Stimulated activated CD4-positive, alpha-beta T cell treated with anti-CD3 and anti-CD28 coated beads, Interleukin-15, amount 100 ng/mL, for 24 hours (primary cell): ENCODE measurements at regions not wholly inside any gene's neighbourhood (a gene's known extent, or its start where the extent isn't known, plus 50 kb on each side); places are given as distances from the start of the nearest gene placed in this dataset.
"Not testable (repeated sequence)": the region's sequence is repeated elsewhere in the genome, so short reads cannot be mapped to it uniquely, and the experiment has no call there.

Source experiments
- DNase-seq: peaks from one replicate; pipeline ENCODE4 v3.0.0-alpha.2; 2020

GRCh38 chr5:1961952-1962595 is 79.3 kb upstream of the IRX4 start:
- no peak for DNase-seq

DNA sequence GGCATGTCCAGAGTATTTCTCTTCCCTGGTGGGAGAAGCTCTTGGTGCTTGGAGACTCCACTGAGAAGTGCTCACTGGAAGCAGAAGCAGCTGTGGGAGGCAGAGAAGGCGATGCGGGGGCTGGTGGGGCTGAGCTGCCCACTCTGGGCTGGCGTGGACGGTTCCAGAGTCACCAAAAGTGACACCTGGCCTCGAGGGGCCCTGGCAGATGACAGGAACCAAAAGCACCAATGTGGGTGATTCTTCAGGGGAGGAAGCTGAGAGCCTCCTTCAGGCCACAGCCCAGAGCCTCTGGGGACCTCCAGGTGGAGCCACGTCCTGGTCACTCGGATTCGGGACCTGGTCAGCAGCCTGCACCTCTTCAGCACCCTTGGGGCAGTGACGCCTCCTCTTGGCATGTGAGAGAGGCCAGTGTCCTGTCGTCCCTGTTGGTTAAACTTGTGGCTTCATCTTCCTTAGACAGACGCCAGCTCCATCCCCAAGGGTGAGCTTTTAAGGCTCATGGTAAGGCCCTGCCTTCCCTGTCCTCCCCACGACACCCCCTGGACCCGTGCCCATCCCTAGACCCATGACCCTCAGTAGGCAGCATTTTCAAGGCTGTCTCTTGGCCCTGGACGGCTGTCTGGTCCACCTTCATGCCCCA is 78.7 kb upstream of the IRX4 start:
- no peak for DNase-seq

DNA sequence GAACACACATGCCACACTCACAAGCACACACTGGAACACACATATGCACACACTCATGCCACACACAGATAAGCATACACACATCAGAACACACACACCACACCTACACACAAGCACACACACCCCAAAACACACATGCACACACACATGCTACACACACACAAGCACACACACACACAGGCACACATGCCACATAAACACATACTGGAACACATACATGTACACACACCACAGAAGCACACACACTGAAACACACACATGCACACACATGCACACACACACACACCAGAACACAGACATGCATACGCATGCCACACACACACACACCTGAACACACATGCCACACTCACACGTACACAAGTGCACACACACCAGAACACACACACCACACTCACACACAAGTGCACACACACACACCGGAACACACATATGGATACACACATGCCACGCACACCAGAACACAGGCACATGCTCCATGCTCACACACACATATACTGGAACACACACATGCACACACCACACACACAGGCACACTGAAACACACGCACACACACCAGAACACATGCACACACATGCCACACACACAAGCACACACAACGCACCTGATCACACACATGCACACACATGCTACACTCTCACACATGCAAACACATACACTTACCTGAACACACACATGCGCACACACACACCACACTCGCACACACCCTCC is 78.0 kb upstream of the IRX4 start:
- no peak for DNase-seq

DNA sequence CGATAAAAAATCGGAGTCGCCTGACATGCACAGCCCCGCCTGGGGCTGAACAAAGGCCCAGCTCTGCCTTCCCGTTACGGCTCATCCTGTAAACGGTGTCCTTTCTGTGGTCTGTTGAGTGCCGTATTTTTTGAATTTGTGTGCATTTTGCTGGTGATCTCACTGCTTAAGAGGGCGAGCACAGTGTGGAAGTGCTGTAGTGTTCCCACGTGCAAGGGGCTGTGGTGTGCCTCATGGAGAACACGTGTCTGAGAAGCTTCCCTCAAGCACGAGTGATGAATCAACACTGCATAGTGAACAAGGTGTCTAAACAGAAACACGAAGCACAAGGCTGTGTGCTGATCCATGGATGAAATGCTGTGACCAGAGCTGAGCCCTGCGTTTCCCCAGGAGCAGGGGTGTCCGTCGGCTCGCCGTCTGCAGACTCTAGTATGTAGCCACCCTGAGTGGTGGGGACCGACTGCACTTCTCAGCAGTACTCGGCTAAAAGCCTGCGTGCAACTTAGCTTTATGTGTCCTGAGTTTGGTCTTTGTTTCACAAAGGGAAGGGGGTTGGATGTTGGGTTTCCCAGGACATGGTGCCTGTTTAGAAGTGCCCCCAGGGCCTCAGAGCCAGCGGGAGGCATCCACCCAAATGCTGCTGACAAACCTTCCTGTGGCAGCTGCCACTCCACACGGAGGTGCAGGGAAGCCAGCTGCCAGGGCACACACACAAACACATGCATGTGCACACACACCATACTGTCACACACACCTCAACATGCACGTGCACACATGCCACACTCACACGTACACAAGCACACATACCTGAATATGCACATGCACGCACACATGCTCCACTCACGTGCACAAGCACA is 77.2 kb upstream of the IRX4 start:
- no peak for DNase-seq

DNA sequence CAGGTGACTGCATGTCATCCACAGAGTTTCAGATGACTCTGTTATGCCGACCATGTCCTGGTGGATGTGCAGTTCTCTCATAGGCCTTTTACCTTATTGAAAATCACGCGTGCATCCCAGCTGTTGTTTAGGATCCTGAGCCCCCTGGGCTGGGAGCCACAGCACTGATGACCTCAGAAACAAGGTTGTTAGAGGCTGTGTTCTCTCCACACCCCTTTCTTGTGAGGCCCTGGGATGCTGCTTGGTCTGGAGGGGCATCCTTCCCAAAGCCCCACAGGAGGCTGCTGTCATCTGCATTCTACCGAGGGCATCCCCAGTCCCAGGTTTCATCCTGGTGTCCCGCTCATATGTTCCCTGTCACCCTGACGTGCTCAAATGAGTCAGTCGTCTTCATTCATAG is 76.5 kb upstream of the IRX4 start:
- no peak for DNase-seq

GRCh38 chr5:1958211-1959010 is 75.7 kb upstream of the IRX4 start:
- DNase-seq: no peak

GRCh38 chr5:1955586-1955985 is 72.9 kb upstream of the IRX4 start:
- DNase-seq: no peak

GRCh38 chr5:1953710-1954109 is 71.0 kb upstream of the IRX4 start:
- not testable (repeated sequence) for DNase-seq

DNA sequence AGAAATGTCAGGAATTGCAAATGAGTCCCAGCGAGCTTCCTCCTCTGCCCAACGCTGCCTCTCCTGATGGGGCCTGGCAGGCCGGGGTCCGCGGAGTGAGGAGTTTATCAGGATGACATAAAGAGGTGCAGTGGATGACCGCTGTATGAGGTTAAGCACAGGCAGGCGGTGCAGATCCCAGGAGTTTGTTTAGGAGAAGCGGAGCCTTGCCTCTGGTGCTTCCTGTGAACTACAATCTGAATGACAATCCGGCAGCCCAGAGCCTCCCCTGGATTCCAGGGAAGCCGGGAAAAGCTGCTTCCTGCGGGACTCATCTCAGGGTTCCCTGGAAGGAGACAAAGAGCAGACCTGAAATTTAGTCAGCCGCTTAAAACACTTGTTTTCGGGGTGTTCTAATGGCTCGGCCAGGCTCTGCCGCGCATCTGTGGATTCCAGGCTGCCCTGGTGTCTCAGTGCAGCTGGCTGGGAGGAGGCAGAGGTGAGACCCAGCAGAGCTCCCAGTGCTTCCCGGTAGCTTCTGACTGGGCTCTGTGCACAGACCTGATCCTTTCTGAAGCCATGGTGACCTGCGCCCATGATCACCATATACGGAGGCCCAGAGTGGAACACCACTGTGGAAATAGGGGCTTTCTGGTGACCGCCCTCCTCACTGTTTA is 69.8 kb upstream of the IRX4 start:
- no peak for DNase-seq

GRCh38 chr5:1952021-1952420 is 69.3 kb upstream of the IRX4 start:
- no peak for DNase-seq

- no peak for DNase-seq
These were observed 68.6 kb upstream of the IRX4 start for GRCh38 chr5:1951165-1951816.

DNA sequence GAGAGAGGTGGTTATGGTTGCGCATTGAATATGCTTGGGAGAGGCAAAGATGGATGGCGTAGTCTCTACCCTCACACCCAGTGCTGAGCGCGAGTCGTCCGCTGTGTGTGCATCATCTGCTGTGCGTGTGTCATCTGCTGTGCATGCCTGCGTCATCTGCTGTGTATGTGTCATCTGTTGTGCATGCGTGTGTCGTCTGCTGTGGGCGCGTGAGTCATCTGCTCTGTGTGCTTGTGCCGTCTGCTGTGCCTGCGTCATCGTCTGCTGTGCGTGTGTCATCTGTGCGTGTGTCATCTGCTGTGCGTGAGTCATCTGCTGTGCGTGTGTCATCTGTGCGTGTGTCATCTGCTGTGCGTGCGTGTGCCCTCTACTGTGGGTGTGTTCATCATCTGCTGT is 68.0 kb upstream of the IRX4 start:
- no peak for DNase-seq

DNA sequence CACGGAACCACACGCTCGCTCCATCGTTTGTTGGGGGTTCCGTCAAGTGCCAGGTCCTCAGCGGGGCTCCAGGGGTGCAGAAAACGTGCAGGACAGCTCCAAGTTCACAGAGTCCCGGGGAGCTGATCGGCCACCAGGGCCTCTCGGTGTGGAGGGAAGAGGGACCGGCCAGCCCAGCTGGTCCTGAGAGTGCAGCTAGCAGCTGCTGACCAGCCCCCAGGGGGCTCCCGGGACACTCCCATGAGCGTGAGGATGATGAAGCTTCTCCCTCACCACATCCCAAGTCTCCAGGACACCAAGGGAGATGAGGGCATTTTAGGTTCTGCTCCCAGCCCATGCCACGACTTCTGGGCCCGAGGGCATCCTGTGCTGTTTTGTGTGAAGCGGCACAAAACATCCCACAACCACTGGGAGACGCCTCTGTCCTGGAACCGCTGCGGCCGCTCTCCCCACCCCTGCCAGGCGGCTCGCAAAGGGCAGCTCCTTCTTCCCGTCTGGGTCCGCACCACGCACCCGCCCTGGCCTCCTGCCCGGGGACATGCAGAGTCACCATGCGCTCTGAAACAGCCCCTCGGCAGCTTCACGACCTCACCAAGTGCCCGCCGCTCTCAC is 67.5 kb upstream of the IRX4 start:
- DNase-seq: no peak

- DNase-seq: no peak
These were observed 66.5 kb upstream of the IRX4 start for GRCh38 chr5:1949253-1949652.

DNA sequence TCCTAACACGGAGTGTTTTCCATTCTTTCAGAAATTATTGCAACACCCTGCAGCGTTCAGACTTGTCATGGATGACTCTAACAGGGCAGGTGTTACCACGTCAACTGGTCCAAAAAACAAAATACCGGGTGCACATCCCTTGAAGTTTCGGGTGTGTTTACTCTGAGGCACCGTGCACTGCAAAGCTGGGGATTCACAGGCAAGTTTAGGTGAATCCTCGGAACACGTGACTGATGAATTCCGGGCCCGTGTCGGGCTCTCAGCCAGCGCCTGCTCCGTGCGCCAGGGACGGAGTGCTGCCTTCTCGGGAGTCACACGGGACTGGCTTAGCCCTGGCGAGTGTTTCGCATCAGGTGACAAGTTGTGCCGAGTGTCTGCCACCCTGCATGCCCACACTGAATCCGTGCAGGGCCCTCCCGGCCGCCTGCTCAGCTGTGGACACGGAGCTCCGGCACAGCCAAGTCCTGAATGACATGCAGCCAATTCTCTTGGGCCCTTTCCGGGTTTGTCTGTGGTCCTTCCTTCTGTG is 66.0 kb upstream of the IRX4 start:
- no peak for DNase-seq

DNA sequence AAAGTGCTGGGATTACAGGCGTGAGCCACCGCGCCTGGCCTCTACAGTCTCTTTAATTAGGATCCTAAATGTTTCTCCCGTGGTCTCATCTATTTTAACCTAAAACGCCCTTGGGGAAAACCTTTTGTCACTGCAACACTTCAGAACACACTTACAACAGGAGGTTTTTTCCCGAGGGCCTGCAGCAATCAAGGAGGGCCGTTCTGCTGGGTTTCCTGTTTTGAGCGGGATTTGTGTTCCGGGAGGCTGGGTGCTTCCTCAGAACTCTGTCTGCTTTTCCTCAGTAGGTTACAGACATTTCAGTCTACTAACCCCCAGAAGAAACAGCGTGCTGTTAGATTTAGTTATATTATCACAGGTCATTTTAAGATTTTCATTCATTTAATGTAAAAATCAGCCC is 65.4 kb upstream of the IRX4 start:
- DNase-seq: no peak

- DNase-seq: no peak
These were observed 64.1 kb upstream of the IRX4 start for GRCh38 chr5:1946776-1947175.

DNA sequence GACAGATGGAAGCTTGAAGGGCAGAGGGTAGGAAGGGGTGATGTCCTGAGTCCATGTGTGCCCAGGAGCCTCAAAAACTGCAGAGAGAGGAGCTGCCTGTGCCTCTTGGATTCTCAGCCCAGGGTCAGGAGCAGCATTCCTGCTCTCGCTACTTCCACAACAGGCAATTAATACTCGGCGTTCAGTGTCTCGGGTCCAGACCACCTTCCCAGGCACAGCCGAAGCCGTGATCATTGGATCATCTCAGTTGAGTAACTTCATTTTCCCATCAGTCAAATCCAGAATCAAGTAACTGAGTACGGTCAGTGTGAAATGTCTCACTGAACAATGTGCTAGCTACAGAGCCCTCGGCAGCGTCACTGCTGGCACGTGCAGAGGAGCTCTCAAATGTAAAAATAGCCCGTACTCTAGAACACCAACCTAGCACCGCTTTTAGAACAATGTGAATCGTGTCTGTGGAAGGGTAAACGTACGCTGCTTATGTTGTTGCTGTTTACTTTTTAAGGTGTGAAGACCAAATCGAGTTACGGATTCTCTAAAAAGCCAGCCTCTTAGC is 63.5 kb upstream of the IRX4 start:
- DNase-seq: no peak

GRCh38 chr5:1945606-1946005 is 62.9 kb upstream of the IRX4 start:
- no peak for DNase-seq

DNA sequence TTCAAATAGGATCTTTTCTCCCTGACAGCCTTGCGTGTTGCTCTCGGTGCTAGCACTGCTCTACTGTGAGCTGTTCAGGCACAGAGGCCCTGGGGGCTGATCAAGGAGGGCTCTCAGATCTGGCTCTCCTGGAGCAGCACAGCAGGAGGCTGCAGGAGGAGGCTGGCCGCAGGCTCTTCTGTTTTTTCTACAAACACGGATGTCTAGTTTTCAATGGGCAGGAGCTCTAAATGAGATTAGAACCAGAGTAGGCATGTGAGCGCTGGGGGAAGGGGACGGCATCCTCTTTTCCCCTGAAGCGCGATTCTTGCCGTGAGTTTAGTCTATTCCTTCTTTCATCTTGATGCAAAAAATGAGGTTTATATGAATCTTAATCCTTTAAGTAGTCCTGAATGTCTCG is 61.7 kb upstream of the IRX4 start:
- no peak for DNase-seq
